ENCODE measurements at regions not wholly inside any gene's neighbourhood (a gene's known extent, or its start where the extent isn't known, plus 50 kb on each side); places are given as distances from the start of the nearest gene placed in this dataset.

- peaks cover 29% of the 10 kb centered on the region for H3K4me1 Mint-ChIP-seq
- peaks cover 6% of the 10 kb centered on the region for H3K9me3 Mint-ChIP-seq
- peak overlapping the region; percentile 45 for H3K27ac Mint-ChIP-seq
- DNase-seq (ENCODE audit: low spot score in 2 of 2, unreplicated experiment in 2 of 2) = no peak
- no peaks in the 10 kb centered on the region for H3K36me3 Mint-ChIP-seq
- no peaks in the 10 kb centered on the region for H3K27me3 Mint-ChIP-seq (ENCODE audit: low read depth)
- no peak for TF ChIP-seq CTCF (IDR thresholded peaks at IDR 0.05; ENCODE audit: unreplicated experiment)
- H3K4me3 Mint-ChIP-seq = no peak overlapping the region
These were observed 474.4 kb downstream of the RASEF start for GRCh38 chr9:82588301-82589180.

GRCh38 chr9:82590845-82591244, 472.1 kb downstream of the RASEF start:
- Mint-ChIP-seq H3K4me1 (peaks cover 21% of the 10 kb centered on the region), H3K36me3 (no peaks in the 10 kb centered on the region), H3K27me3 (ENCODE audit: low read depth) (no peaks in the 10 kb centered on the region), H3K4me3 (no peak overlapping the region), H3K27ac (no peak overlapping the region), H3K9me3 (peaks cover 13% of the 10 kb centered on the region)
- no peak for TF ChIP-seq CTCF (IDR thresholded peaks at IDR 0.05; ENCODE audit: unreplicated experiment)
- DNase-seq (ENCODE audit: low spot score in 2 of 2, unreplicated experiment in 2 of 2) = no peak

- H3K4me1 Mint-ChIP-seq = peaks cover 27% of the 10 kb centered on the region
- H3K9me3 Mint-ChIP-seq = peaks cover 13% of the 10 kb centered on the region
These were observed 469.4 kb downstream of the RASEF start for GRCh38 chr9:82593501-82593900.

GRCh38 chr9:82597241-82598203, 465.4 kb downstream of the RASEF start:
- DNase-seq (ENCODE audit: low spot score in 2 of 2, unreplicated experiment in 2 of 2) = no peak
- Mint-ChIP-seq H3K27ac (peak overlapping the region; percentile 93), H3K27me3 (ENCODE audit: low read depth) (no peaks in the 10 kb centered on the region), H3K4me1 (peaks cover 47% of the 10 kb centered on the region), H3K9me3 (peaks cover 7% of the 10 kb centered on the region), H3K4me3 (peak overlapping the region; percentile 26), H3K36me3 (no peaks in the 10 kb centered on the region)
- TF ChIP-seq CTCF (IDR thresholded peaks at IDR 0.05; ENCODE audit: unreplicated experiment) = no peak

More at GRCh38 chr9:82593501-82593900, 469.4 kb downstream of the RASEF start:
- Mint-ChIP-seq H3K36me3 (no peaks in the 10 kb centered on the region), H3K27ac (no peak overlapping the region), H3K27me3 (ENCODE audit: low read depth) (no peaks in the 10 kb centered on the region), H3K4me3 (no peak overlapping the region)
- DNase-seq (ENCODE audit: low spot score in 2 of 2, unreplicated experiment in 2 of 2) = no peak
- no peak for TF ChIP-seq CTCF (IDR thresholded peaks at IDR 0.05; ENCODE audit: unreplicated experiment)

- TF ChIP-seq CTCF (IDR thresholded peaks at IDR 0.05; ENCODE audit: unreplicated experiment) = no peak
- no peak for DNase-seq (ENCODE audit: low spot score in 2 of 2, unreplicated experiment in 2 of 2)
- H3K9me3 Mint-ChIP-seq = peaks cover 7% of the 10 kb centered on the region
- H3K36me3 Mint-ChIP-seq = no peaks in the 10 kb centered on the region
- peaks cover 49% of the 10 kb centered on the region for H3K4me1 Mint-ChIP-seq
- H3K27me3 Mint-ChIP-seq (ENCODE audit: low read depth) = no peaks in the 10 kb centered on the region
- no peak overlapping the region for H3K4me3 Mint-ChIP-seq
- H3K27ac Mint-ChIP-seq = peak overlapping the region; percentile 93
These were observed 464.5 kb downstream of the RASEF start for GRCh38 chr9:82598241-82599039.

All from mesothelial cell of epicardium (in vitro differentiated cells).